ENCODE measurements at regions not wholly inside any gene's neighbourhood (a gene's known extent, or its start where the extent isn't known, plus 50 kb on each side); places are given as distances from the start of the nearest gene placed in this dataset.

- BruUV-seq (replicated peaks): no TSS peak
- POLR2A ChIA-PET: no interaction called here
- H3K4me3 ChIP-seq (replicated peaks in 1 of 2; ENCODE audit: low read depth in 1 of 2, low read length in 2 of 2): no peak overlapping the region
- no peak overlapping the region for H3K4me2 ChIP-seq (ENCODE audit: low read length)
- RAD21 ChIA-PET (ENCODE audit: low non-redundant PET in 1 of 2, low total read pairs in 2 of 2, uncharacterized antibody in 2 of 2, unreplicated experiment in 2 of 2): no interaction called here
- no peaks in the 10 kb centered on the region for H3K9me2 ChIP-seq (ENCODE audit: insufficient read depth)
- no peaks in the 10 kb centered on the region for H3K27me3 ChIP-seq (ENCODE audit: insufficient read depth, low read length)
- no peak overlapping the region for H3K9ac ChIP-seq (ENCODE audit: low read length)
- peaks cover 0 to 3% of the 10 kb centered on the region in 2 experiments; a peak in 1 of 4 replicates for H3K9me3 ChIP-seq (ENCODE audit: control insufficient read depth in 1 of 2, insufficient read depth in 1 of 2, low read depth in 1 of 2, low read length in 2 of 2)
- intact Hi-C loops (cut with micrococcal nuclease): no loop called here
- H3K27ac ChIP-seq (ENCODE audit: low read depth, low read length): no peak overlapping the region
- no peak for DNase-seq (ENCODE audit: low read depth, low spot score)
- ATAC-seq: no peak
- H3K79me2 ChIP-seq (ENCODE audit: insufficient read depth, low read length): no peaks in the 10 kb centered on the region
- TF ChIP-seq CBX3 (IDR thresholded peaks at IDR 0.05; ENCODE audit: low read depth) (no peak), FOSL1 (IDR thresholded peaks at IDR 0.05; ENCODE audit: low read depth) (no peak), EZH2 (IDR thresholded peaks at IDR 0.05) (no peak), CEBPB (IDR thresholded peaks at IDR 0.05; ENCODE audit: low read depth) (no peak), CTCF (IDR thresholded peaks at IDR 0.05 in 2 of 3, conservative IDR thresholded peaks at IDR 0.05 in 1 of 3; ENCODE audit: borderline replicate concordance in 1 of 3, insufficient read depth in 1 of 3, low read depth in 2 of 3, low read length in 2 of 3) (no peak; a peak in 1 of 6 replicates), EGR1 (IDR thresholded peaks at IDR 0.05; ENCODE audit: low read depth) (no peak), YY1 (IDR thresholded peaks at IDR 0.05; ENCODE audit: extremely low read depth, insufficient replicate concordance, low read depth, low read length) (no peak), POLR2AphosphoS5 (IDR thresholded peaks at IDR 0.05; ENCODE audit: low read depth, low read length) (no peak), JUND (IDR thresholded peaks at IDR 0.05) (no peak), SIN3A (IDR thresholded peaks at IDR 0.05; ENCODE audit: low read depth) (no peak), MAX (IDR thresholded peaks at IDR 0.05) (no peak), EZH2phosphoT487 (IDR thresholded peaks at IDR 0.05; ENCODE audit: borderline replicate concordance) (no peak), SP1 (IDR thresholded peaks at IDR 0.05; ENCODE audit: low read depth) (no peak), RAD21 (IDR thresholded peaks at IDR 0.05; ENCODE audit: low read depth) (no peak), POLR2A (IDR thresholded peaks at IDR 0.05; ENCODE audit: borderline replicate concordance, extremely low read depth, insufficient read depth, insufficient read length) (no peak), SRF (IDR thresholded peaks at IDR 0.05; ENCODE audit: low read depth) (no peak), ZBTB33 (IDR thresholded peaks at IDR 0.05; ENCODE audit: extremely low read depth, insufficient replicate concordance, low read length) (no peak), ATF3 (IDR thresholded peaks at IDR 0.05) (no peak), ZFX (IDR thresholded peaks at IDR 0.05) (no peak), REST (IDR thresholded peaks at IDR 0.05; ENCODE audit: low read depth) (no peak)
- no peak overlapping the region for H2AFZ ChIP-seq (ENCODE audit: low read depth, low read length, poor library complexity, severe bottlenecking)
- CTCF ChIA-PET: interaction anchor here (1.0 kb wide), 1 partner anchor 28 kb away, joined by 3 read pairs; no protein-coding TSS in a partner anchor
- peaks cover 0 to 6% of the 10 kb centered on the region in 2 experiments; a peak in 1 of 4 replicates for H3K4me1 ChIP-seq (ENCODE audit: control insufficient read depth in 1 of 2, insufficient read depth in 2 of 2, low read length in 2 of 2)
- no peaks in the 10 kb centered on the region for H4K20me1 ChIP-seq (ENCODE audit: insufficient read depth)
- H3K36me3 ChIP-seq (ENCODE audit: control insufficient read depth in 1 of 2, insufficient read depth in 2 of 2, low read length in 2 of 2): no peaks in the 10 kb centered on the region
Observed at GRCh38 chr13:84648069-84648640, 765.9 kb upstream of the SLITRK1 start.

Data from HCT116 (cell line).